RWPE2 (cell line): ENCODE measurements at regions not wholly inside any gene's neighbourhood (a gene's known extent, or its start where the extent isn't known, plus 50 kb on each side); places are given as distances from the start of the nearest gene placed in this dataset.
"Not testable (repeated sequence)": the region's sequence is repeated elsewhere in the genome, so short reads cannot be mapped to it uniquely, and the experiment has no call there.

ENCODE experiments used
- ATAC-seq: fragments of 200-7000 bp; cut with Tn5 transposase; 3 replicates; pipeline ENCODE4 v1.9.1; 2021; ENCODE audit warnings: low read depth
- DNase-seq: peaks from one replicate; pipeline ENCODE4 v3.0.0-alpha.2; 2020; ENCODE audit warnings: low spot score
- H3K27ac ChIP-seq: fragments of 450-650 bp; 2 replicates; pipeline ENCODE4 v1.5.1; 2017; ENCODE audit warnings: mild to moderate bottlenecking; ENCODE audit not compliant: poor library complexity, severe bottlenecking
- H3K27me3 ChIP-seq: fragments of 250-450 bp; sonication (Bioruptor Pico); 2 replicates; pipeline ENCODE4 v1.5.1; 2021; ENCODE audit warnings: mild to moderate bottlenecking, moderate library complexity; ENCODE audit not compliant: insufficient read depth, poor library complexity, severe bottlenecking
- H3K36me3 ChIP-seq: fragments of 250-450 bp; sonication (Bioruptor Pico); 2 replicates; pipeline ENCODE4 v1.5.1; 2020; ENCODE audit warnings: low read depth, mild to moderate bottlenecking, moderate library complexity
- H3K4me1 ChIP-seq: fragments of 250-450 bp; sonication (Bioruptor Pico); 2 replicates; pipeline ENCODE4 v1.5.1; 2021; ENCODE audit warnings: mild to moderate bottlenecking, moderate library complexity; ENCODE audit not compliant: insufficient read depth, poor library complexity, severe bottlenecking
- H3K4me3 ChIP-seq: fragments of 250-450 bp; sonication (Bioruptor Pico); 2 replicates; pipeline ENCODE4 v1.5.1; 2021; ENCODE audit warnings: mild to moderate bottlenecking, moderate library complexity; ENCODE audit not compliant: severe bottlenecking
- H3K9me3 ChIP-seq: fragments of 250-450 bp; sonication (Bioruptor Pico); 2 replicates; pipeline ENCODE4 v1.5.1; 2021; ENCODE audit warnings: mild to moderate bottlenecking, moderate library complexity; ENCODE audit not compliant: severe bottlenecking
- TF ChIP-seq, protein P1 (sequence below): fragments of 450-650 bp; IDR thresholded peaks from one replicate; pipeline ENCODE4 v1.5.1; 2017; ENCODE audit warnings: mild to moderate bottlenecking, moderate library complexity; ENCODE audit not compliant: poor library complexity, severe bottlenecking

DNA sequence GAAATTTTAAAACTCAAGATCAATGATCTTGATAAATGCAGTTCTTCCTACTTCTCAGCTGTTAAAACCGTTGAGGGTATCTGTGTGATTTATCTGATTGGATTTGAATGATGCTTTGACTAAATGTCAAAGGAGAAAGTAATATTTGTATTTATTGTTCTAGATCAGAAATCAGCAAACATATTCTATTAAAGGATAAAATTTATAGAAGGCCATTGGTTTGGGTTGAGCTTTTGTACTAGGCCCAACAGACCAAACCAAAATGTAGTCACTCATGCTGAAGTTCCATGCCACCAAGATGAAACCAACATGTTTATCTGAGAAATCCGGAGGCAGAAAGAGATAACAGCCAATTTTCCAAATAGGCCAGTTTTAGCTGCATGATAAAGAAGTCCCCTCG is 64.5 kb upstream of the BMP2K start:
- ATAC-seq, result no peak

DNA sequence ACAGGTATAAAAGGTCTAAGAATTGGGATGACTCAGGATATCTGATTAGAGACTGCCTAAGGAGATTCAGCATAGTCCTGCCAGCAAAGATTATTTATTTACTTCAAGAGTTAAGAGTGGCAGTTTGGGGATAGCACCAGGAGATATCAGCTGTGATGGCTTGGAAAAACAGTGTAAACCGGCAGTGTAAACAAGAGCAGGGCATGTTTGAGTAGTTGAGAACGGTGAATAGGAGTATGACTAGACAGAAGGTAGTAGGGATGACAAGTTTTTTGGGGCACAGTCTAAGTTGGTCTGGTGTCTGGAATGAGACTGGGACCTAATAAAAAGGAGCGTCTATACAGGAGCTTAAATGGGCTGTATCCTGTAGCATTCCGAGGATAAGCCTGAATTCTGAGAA is 61.6 kb upstream of the BMP2K start:
- H3K36me3 ChIP-seq, H3K9me3 ChIP-seq, H3K27ac ChIP-seq, ATAC-seq, H3K4me3 ChIP-seq, DNase-seq, H3K4me1 ChIP-seq, H3K27me3 ChIP-seq: not testable (repeated sequence)

More for the DNA sequence above, 64.5 kb upstream of the BMP2K start:
- DNase-seq, result no peak
- H3K27ac ChIP-seq, result no peak overlapping the region
- H3K4me1 ChIP-seq, result peaks cover 8% of the 10 kb centered on the region
- H3K36me3 ChIP-seq, result no peaks in the 10 kb centered on the region
- H3K27me3 ChIP-seq, result peaks cover 3% of the 10 kb centered on the region
- no peak overlapping the region for H3K4me3 ChIP-seq
- H3K9me3 ChIP-seq, result no peaks in the 10 kb centered on the region
- TF ChIP-seq, protein P1, sequence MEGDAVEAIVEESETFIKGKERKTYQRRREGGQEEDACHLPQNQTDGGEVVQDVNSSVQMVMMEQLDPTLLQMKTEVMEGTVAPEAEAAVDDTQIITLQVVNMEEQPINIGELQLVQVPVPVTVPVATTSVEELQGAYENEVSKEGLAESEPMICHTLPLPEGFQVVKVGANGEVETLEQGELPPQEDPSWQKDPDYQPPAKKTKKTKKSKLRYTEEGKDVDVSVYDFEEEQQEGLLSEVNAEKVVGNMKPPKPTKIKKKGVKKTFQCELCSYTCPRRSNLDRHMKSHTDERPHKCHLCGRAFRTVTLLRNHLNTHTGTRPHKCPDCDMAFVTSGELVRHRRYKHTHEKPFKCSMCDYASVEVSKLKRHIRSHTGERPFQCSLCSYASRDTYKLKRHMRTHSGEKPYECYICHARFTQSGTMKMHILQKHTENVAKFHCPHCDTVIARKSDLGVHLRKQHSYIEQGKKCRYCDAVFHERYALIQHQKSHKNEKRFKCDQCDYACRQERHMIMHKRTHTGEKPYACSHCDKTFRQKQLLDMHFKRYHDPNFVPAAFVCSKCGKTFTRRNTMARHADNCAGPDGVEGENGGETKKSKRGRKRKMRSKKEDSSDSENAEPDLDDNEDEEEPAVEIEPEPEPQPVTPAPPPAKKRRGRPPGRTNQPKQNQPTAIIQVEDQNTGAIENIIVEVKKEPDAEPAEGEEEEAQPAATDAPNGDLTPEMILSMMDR, result no peak

DNA sequence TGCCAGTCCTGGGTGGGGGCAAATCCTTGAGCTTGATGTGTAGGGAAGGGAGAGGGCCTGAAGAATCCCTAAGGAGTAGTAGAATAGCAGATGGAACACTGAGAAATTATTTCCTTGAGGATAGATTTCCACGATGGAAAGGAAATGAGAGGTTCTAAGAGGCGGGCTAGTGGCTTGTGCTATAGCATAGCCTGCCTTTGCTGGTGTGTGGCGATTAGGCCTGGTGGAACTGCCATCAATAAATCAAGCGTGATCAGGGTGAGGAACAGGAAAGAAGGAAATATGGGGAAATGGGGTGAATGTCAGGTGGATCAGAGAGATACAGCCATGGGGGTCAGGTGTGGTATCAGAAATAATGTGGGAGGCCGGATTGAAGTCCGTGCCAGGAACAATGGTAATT is 60.8 kb upstream of the BMP2K start:
- not testable (repeated sequence) for DNase-seq, H3K27ac ChIP-seq, H3K4me1 ChIP-seq, H3K4me3 ChIP-seq, H3K27me3 ChIP-seq, H3K36me3 ChIP-seq, ATAC-seq, H3K9me3 ChIP-seq

DNA sequence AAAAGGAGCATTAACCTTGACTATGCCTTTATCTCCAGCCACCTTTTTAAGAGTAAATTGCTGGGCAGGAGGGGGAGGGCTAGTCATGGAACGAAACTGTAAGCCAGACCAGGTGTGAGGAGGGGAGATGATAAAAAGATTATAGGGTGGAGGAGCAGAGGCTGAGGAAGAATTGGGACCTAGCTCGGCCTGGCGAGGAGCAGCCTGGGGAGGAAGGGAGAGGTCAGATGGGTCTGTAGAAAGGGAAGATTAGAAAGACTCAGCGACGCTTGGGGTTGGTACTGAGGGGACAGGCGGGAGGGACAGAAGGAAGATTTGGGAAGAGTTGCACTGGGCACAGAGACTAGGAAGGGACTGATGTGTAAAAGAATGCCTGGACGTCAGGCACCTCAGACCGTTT is 58.4 kb upstream of the BMP2K start:
- H3K36me3 ChIP-seq, H3K27ac ChIP-seq, H3K4me1 ChIP-seq, ATAC-seq, H3K9me3 ChIP-seq, DNase-seq, H3K27me3 ChIP-seq, H3K4me3 ChIP-seq: not testable (repeated sequence)

DNA sequence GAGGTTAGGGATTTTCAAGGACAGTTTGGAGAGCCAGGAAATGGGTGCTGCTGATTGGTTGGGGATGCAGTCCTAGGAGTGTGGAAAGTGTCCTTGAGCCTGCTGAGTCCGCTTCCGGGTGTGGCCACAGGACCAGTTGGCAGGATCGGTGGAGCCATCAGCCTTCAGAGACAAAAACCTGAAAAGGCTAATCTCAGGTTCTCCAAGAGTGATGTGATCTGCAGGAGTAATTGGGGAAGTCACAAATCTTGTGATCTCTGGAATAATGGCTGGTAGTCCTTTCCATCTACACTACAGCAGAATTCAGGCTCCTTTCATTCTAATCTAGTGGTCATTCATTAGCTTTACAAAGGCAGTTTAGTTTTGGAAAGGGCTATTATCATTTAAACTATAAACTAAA is 55.9 kb upstream of the BMP2K start:
- DNase-seq, result no peak
- Histone ChIP-seq H3K4me1 (no peaks in the 10 kb centered on the region), H3K27ac (no peak overlapping the region), H3K4me3 (no peak overlapping the region), H3K9me3 (no peaks in the 10 kb centered on the region), H3K36me3 (no peaks in the 10 kb centered on the region), H3K27me3 (no peaks in the 10 kb centered on the region)
- TF ChIP-seq, protein P1, result no peak
- ATAC-seq, result no peak

DNA sequence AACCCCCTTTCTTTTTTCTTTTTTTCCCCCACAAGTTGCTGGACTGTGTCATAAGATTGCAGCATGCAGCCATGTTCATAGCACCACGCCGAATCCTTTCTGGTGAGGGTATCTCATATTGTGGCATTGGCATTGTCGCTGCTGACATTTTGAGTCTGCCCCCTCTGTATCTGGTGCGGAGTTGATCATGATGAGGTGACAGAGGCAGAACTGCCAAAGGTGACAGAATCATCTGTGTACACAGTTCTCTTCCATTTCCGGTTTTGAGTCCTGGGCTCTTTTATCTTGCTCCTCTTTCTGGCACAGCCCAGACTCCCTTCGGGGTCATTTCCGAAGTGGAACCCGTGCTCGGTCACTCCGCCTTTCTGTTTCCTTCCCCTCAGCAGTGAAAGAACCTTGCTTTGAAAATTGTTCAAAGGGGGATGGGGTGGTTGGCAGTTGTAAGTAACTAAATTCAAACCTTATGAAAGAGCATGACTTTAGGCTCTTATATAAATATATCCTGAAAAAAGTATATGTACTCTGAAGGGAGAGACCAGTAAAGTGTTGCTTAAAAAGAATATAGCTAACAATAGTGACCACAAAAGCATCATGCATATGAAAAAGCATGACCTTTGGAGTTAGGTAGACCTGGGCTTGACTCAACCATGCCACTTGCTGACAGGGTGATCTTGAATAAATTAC is 55.0 kb upstream of the BMP2K start:
- ATAC-seq, result no peak
- Histone ChIP-seq H3K9me3 (no peaks in the 10 kb centered on the region), H3K4me1 (no peaks in the 10 kb centered on the region), H3K36me3 (no peaks in the 10 kb centered on the region), H3K4me3 (no peak overlapping the region), H3K27ac (no peak overlapping the region), H3K27me3 (no peaks in the 10 kb centered on the region)
- TF ChIP-seq, protein P1, result no peak
- DNase-seq, result no peak
